DND-41 (cell line): ENCODE measurements at regions not wholly inside any gene's neighbourhood (a gene's known extent, or its start where the extent isn't known, plus 50 kb on each side); places are given as distances from the start of the nearest gene placed in this dataset.

Experiments
- CTCF ChIP-seq: IDR thresholded peaks from 2 replicates; pipeline ENCODE4 v1.5.1; 2012; ENCODE audit warnings: borderline replicate concordance, low read length, moderate library complexity, mild to moderate bottlenecking; ENCODE audit not compliant: poor library complexity, severe bottlenecking; ENCODE audit errors: extremely low read depth
- EZH2 ChIP-seq: IDR thresholded peaks from 3 replicates; pipeline ENCODE4 v1.6.1; 2012; ENCODE audit warnings: borderline replicate concordance, low read depth, mild to moderate bottlenecking, moderate library complexity, low read length, inconsistent platforms; ENCODE audit not compliant: severe bottlenecking

DNA sequence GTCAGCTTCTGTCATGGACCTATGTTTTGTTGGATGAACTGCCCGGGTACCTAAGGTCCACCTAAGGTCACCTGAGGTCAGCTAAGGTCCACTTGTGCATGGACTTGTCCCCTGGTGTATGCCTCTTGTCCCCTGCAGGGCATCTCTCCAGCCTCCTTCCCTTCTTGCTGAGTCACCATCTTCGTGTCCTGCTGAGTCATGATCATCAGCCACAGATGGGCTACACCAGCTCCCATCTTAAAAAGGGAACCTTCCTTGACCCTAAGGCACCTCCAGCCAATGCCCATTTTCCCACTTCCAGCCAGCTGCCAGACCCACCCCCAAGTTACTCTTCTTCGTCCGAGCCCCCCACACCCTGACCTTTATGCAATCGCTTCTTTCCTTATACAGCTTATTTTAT lies 544.9 kb downstream of the TBC1D22A start:
- TF ChIP-seq CTCF (no peak), EZH2 (no peak)
